ENCODE measurements at regions not wholly inside any gene's neighbourhood (a gene's known extent, or its start where the extent isn't known, plus 50 kb on each side); places are given as distances from the start of the nearest gene placed in this dataset.

- dilution Hi-C loops (cut with MboI; ENCODE audit: extremely low pct_ligation_motif_present, low sequenced_read_pairs) (no loop called here), intact Hi-C loops (cut with micrococcal nuclease) (no loop called here)
- Histone ChIP-seq H3K79me2 (ENCODE audit: control insufficient read depth, insufficient read depth, low read length) (no peaks in the 10 kb centered on the region), H3K27me3 (ENCODE audit: control insufficient read depth in 2 of 2, insufficient read depth in 2 of 2, low read length in 2 of 2) (no peaks in the 10 kb centered on the region), H4K20me1 (replicated peaks; ENCODE audit: control insufficient read depth, extremely low read depth, insufficient read depth, low read length) (no peaks in the 10 kb centered on the region), H3K9me3 (replicated peaks; ENCODE audit: control insufficient read depth, insufficient read depth, low read length) (no peaks in the 10 kb centered on the region), H3K9ac (replicated peaks; ENCODE audit: extremely low read depth, insufficient read depth, low read length) (no peak overlapping the region), H3K4me2 (ENCODE audit: insufficient read depth, low read length) (no peak overlapping the region), H2AFZ (ENCODE audit: low read depth, low read length) (no peak overlapping the region), H3K36me3 (ENCODE audit: control insufficient read depth in 2 of 2, extremely low read depth in 1 of 2, insufficient read depth in 2 of 2, low read length in 2 of 2) (no peaks in the 10 kb centered on the region), H3K27ac (ENCODE audit: insufficient read depth, low read depth, low read length) (no peak overlapping the region), H3K4me1 (ENCODE audit: control insufficient read depth, extremely low read depth, insufficient read depth, low read length) (no peaks in the 10 kb centered on the region), H3K9me1 (replicated peaks; ENCODE audit: control insufficient read depth, extremely low read depth, insufficient read depth, low read length) (no peaks in the 10 kb centered on the region), H3K4me3 (replicated peaks in 1 of 3; ENCODE audit: insufficient read depth in 1 of 3, low read depth in 1 of 3, low read length in 3 of 3) (no peak overlapping the region)
- FAIRE-seq (no peak), DNase-seq (ENCODE audit: low read depth, low spot score) (no peak)
- ChIA-PET POLR2A (no interaction called here), CTCF (no interaction called here)
- BruUV-seq (replicated peaks), result no TSS peak
- TF ChIP-seq FOS (IDR thresholded peaks at IDR 0.05; ENCODE audit: borderline replicate concordance, insufficient read depth, low read length) (no peak), EZH2 (IDR thresholded peaks at IDR 0.05; ENCODE audit: borderline replicate concordance, low read depth, low read length, severe bottlenecking) (no peak), MAX (IDR thresholded peaks at IDR 0.05; ENCODE audit: insufficient read depth, insufficient read length) (no peak), GATA2 (IDR thresholded peaks at IDR 0.05; ENCODE audit: insufficient read depth, insufficient read length, low read depth, low read length) (no peak), CTCF (IDR thresholded peaks at IDR 0.05; ENCODE audit: extremely low read depth in 1 of 2, insufficient read depth in 1 of 2, low read depth in 1 of 2, low read length in 2 of 2) (no peak)
These were observed 492.5 kb downstream of the ACTL7B start for GRCh38 chr9:108363311-108363710.

- intact Hi-C loops (cut with micrococcal nuclease) (no loop called here), dilution Hi-C loops (cut with MboI; ENCODE audit: extremely low pct_ligation_motif_present, low sequenced_read_pairs) (no loop called here)
- Histone ChIP-seq H3K4me1 (ENCODE audit: control insufficient read depth, extremely low read depth, insufficient read depth, low read length) (no peaks in the 10 kb centered on the region), H3K4me3 (replicated peaks in 1 of 3; ENCODE audit: insufficient read depth in 1 of 3, low read depth in 1 of 3, low read length in 3 of 3) (no peak overlapping the region), H2AFZ (ENCODE audit: low read depth, low read length) (no peak overlapping the region), H3K27ac (ENCODE audit: insufficient read depth, low read depth, low read length) (no peak overlapping the region), H3K9ac (replicated peaks; ENCODE audit: extremely low read depth, insufficient read depth, low read length) (no peak overlapping the region), H4K20me1 (replicated peaks; ENCODE audit: control insufficient read depth, extremely low read depth, insufficient read depth, low read length) (no peaks in the 10 kb centered on the region), H3K27me3 (ENCODE audit: control insufficient read depth in 2 of 2, insufficient read depth in 2 of 2, low read length in 2 of 2) (no peaks in the 10 kb centered on the region), H3K9me3 (replicated peaks; ENCODE audit: control insufficient read depth, insufficient read depth, low read length) (no peaks in the 10 kb centered on the region), H3K4me2 (ENCODE audit: insufficient read depth, low read length) (no peak overlapping the region), H3K9me1 (replicated peaks; ENCODE audit: control insufficient read depth, extremely low read depth, insufficient read depth, low read length) (no peaks in the 10 kb centered on the region), H3K79me2 (ENCODE audit: control insufficient read depth, insufficient read depth, low read length) (no peaks in the 10 kb centered on the region), H3K36me3 (ENCODE audit: control insufficient read depth in 2 of 2, extremely low read depth in 1 of 2, insufficient read depth in 2 of 2, low read length in 2 of 2) (no peaks in the 10 kb centered on the region)
- ChIA-PET POLR2A (no interaction called here), CTCF (no interaction called here)
- BruUV-seq (replicated peaks), result no TSS peak
- FAIRE-seq (no peak), DNase-seq (ENCODE audit: low read depth, low spot score) (no peak)
- TF ChIP-seq POLR2A (IDR thresholded peaks at IDR 0.05; ENCODE audit: low read depth, low read length), result no peak
- no peak for TF ChIP-seq CTCF (IDR thresholded peaks at IDR 0.05; ENCODE audit: extremely low read depth in 1 of 2, insufficient read depth in 1 of 2, low read depth in 1 of 2, low read length in 2 of 2)
- TF ChIP-seq MAX (IDR thresholded peaks at IDR 0.05; ENCODE audit: insufficient read depth, insufficient read length), result no peak
- no peak for TF ChIP-seq GATA2 (IDR thresholded peaks at IDR 0.05; ENCODE audit: insufficient read depth, insufficient read length, low read depth, low read length)
- no peak for TF ChIP-seq EZH2 (IDR thresholded peaks at IDR 0.05; ENCODE audit: borderline replicate concordance, low read depth, low read length, severe bottlenecking)
- no peak for TF ChIP-seq POLR2AphosphoS5 (IDR thresholded peaks at IDR 0.05; ENCODE audit: insufficient read depth, low read depth, low read length)
- TF ChIP-seq MYC (IDR thresholded peaks at IDR 0.05; ENCODE audit: low read depth, low read length), result no peak
- TF ChIP-seq JUN (IDR thresholded peaks at IDR 0.05; ENCODE audit: borderline replicate concordance, insufficient read depth, insufficient read length, low read depth), result no peak
- TF ChIP-seq FOS (IDR thresholded peaks at IDR 0.05; ENCODE audit: borderline replicate concordance, insufficient read depth, low read length), result no peak
These were observed 495.5 kb downstream of the ACTL7B start for GRCh38 chr9:108360304-108360703.

Measured in endothelial cell of umbilical vein (primary cell).